Kidney (tissue), 13 donors: ENCODE measurements at regions not wholly inside any gene's neighbourhood (a gene's known extent, or its start where the extent isn't known, plus 50 kb on each side); places are given as distances from the start of the nearest gene placed in this dataset.

Experiments
- DNase-seq, 5 donors: peaks; one replicate each; pipeline ENCODE4 v3.0.0-alpha.2; 2013 to 2020
- FAIRE-seq: peaks from 2 replicates; lab custom pipeline; 2012; peaks lifted over from hg19 to GRCh38; lab: Jason Lieb, UNC
- H3K27ac ChIP-seq, 2 donors: one replicate each; pipeline ENCODE4 v1.7.0; 2013; ENCODE audit warnings: low read depth in 2 of 2, low read length in 2 of 2, inconsistent platforms in 1 of 2
- H3K27me3 ChIP-seq: one replicate; pipeline ENCODE4 v1.7.1; 2013; ENCODE audit warnings: low read length, inconsistent platforms; ENCODE audit not compliant: control insufficient read depth, insufficient read depth
- H3K36me3 ChIP-seq, 3 donors: one replicate each; pipeline versions ENCODE4 v1.7.0 to v1.7.1; 2013; ENCODE audit warnings: low read length in 3 of 3, control low read depth in 1 of 3, inconsistent platforms in 1 of 3; ENCODE audit not compliant: insufficient read depth in 3 of 3, control insufficient read depth in 2 of 3
- H3K4me1 ChIP-seq, 3 donors: one replicate each; pipeline versions ENCODE4 v1.7.0 to v1.7.1; 2013; ENCODE audit warnings: low read length in 3 of 3, inconsistent platforms in 1 of 3, low read depth in 1 of 3; ENCODE audit not compliant: control insufficient read depth in 2 of 3, insufficient read depth in 2 of 3
- H3K4me3 ChIP-seq, 3 donors: one replicate each; pipeline versions ENCODE4 v1.7.0 to v1.8.1; 2013; ENCODE audit warnings: low read length in 3 of 3, control low read depth in 1 of 3, inconsistent platforms in 1 of 3
- H3K9ac ChIP-seq, 3 donors: one replicate each; pipeline versions ENCODE4 v1.7.0 to v1.7.1; 2013; ENCODE audit warnings: low read length in 3 of 3, control low read depth in 1 of 3, inconsistent platforms in 1 of 3
- H3K9me3 ChIP-seq, 3 donors: one replicate each; pipeline versions ENCODE4 v1.7.0 to v1.7.1; 2013; ENCODE audit warnings: low read length in 3 of 3, control low read depth in 1 of 3, inconsistent platforms in 1 of 3; ENCODE audit not compliant: control insufficient read depth in 2 of 3, insufficient read depth in 1 of 3
- intact Hi-C: fragments of 100-400 bp; cut with DNase I; formaldehyde crosslinking; loops from one replicate; pipeline ENCODE4 v1.11.1; 2022
- TF ChIP-seq, protein P1 (sequence below): IDR thresholded peaks from 3 replicates; pipeline ENCODE4 v1.5.1; 2012; ENCODE audit warnings: mild to moderate bottlenecking, moderate library complexity, borderline replicate concordance; ENCODE audit not compliant: insufficient read depth; ENCODE audit errors: extremely low read depth
- donor health status: control.
- donor health status: control.
- donor health status: control.
- donor health status: control.
- donor health status: control.
- donor health status: DM: yes; HTN: yes; CAD: no.
- donor health status: Normal renal cell carcinoma (clear cell type).

DNA sequence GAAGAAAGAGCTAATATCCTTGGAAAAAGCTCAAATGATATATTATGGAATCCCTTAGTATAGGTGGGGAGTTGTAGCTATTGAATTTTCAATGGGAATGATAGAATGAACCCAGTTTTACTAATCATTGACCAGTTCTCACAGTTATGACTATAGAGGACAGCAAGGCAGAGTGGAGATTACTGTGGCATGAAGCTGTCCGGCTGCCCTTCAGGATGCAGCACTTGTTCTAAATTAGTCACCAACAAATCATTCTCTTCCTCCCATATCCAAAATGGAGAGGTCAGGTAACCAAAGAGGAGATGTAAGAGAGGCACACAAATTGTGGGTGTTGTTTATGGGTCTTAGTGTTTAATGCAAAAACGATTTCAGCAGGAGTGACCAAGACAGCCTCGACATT, 1490.0 kb upstream of the MIR17HG start:
- Histone ChIP-seq H3K9ac (no peak overlapping the region), H3K27ac (no peak overlapping the region), H3K27me3 (no peaks in the 10 kb centered on the region), H3K4me3 (no peak overlapping the region), H3K9me3 (no peaks in the 10 kb centered on the region), H3K36me3 (no peaks in the 10 kb centered on the region), H3K4me1 (no peaks in the 10 kb centered on the region)
- FAIRE-seq (no peak), DNase-seq (no peak)
- intact Hi-C loops, result no loop called here
- TF ChIP-seq, protein P1, sequence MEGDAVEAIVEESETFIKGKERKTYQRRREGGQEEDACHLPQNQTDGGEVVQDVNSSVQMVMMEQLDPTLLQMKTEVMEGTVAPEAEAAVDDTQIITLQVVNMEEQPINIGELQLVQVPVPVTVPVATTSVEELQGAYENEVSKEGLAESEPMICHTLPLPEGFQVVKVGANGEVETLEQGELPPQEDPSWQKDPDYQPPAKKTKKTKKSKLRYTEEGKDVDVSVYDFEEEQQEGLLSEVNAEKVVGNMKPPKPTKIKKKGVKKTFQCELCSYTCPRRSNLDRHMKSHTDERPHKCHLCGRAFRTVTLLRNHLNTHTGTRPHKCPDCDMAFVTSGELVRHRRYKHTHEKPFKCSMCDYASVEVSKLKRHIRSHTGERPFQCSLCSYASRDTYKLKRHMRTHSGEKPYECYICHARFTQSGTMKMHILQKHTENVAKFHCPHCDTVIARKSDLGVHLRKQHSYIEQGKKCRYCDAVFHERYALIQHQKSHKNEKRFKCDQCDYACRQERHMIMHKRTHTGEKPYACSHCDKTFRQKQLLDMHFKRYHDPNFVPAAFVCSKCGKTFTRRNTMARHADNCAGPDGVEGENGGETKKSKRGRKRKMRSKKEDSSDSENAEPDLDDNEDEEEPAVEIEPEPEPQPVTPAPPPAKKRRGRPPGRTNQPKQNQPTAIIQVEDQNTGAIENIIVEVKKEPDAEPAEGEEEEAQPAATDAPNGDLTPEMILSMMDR, result no peak

DNA sequence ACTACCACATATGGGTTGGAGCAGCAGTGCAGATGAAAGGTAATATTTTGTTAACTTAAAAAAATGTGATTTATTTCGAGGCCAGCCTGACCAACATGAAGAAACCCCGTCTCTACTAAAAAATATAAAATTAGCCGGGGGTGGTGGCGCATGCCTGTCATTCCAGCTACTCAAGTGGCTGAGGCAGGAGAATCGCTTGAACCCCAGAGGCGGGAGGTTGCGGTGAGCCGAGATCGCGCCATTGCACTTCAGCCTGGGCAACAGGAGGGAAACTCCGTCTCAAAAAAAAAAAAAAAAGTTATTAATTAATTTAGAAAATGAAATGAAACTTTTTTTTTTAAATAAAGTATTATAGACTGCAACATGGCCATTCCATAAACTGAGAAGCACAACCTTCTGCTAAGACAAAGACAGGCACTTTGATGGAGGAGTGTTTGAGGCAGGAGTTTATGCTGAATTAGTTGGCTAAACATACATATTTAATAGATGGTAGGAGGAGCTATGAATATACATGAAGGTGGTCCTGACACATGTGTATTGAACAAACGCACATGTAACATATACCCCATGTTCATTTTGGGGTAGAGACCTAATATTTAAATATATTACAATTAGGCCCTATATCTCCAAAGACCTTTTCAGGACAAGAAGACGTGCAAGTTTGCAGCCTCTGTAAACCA, 1485.3 kb upstream of the MIR17HG start:
- FAIRE-seq (no peak), DNase-seq (no peak)
- H3K27me3 ChIP-seq, result no peaks in the 10 kb centered on the region
- TF ChIP-seq, protein P1, result no peak
- H3K9ac ChIP-seq, result no peak overlapping the region
- H3K27ac ChIP-seq, result no peak overlapping the region
- H3K4me3 ChIP-seq, result no peak overlapping the region
- H3K4me1 ChIP-seq, result no peaks in the 10 kb centered on the region
- no peaks in the 10 kb centered on the region for H3K36me3 ChIP-seq
- no peaks in the 10 kb centered on the region for H3K9me3 ChIP-seq
- intact Hi-C loops, result no loop called here

DNA sequence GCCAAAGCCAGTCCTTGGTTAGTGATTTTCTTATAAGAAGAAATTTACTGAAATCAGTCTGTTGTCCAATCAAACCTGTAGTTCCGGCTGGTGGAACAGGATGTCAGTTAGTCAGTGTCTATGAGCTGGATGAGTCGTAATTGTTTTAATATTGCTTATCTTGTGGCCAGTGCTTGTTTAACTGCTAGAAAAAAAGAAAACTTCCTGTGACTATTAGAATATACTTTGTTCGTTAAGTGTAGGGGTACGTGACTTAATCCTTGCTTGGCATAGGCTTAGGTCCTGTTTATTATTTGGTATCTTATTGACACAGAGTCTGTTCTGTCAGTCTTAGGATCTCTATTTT, 1484.8 kb upstream of the MIR17HG start:
- no peaks in the 10 kb centered on the region for H3K36me3 ChIP-seq
- TF ChIP-seq, protein P1, result no peak
- no peak overlapping the region for H3K4me3 ChIP-seq
- H3K9me3 ChIP-seq, result no peaks in the 10 kb centered on the region
- no peak overlapping the region for H3K9ac ChIP-seq
- H3K27me3 ChIP-seq, result no peaks in the 10 kb centered on the region
- intact Hi-C loops, result no loop called here
- FAIRE-seq (no peak), DNase-seq (no peak)
- no peaks in the 10 kb centered on the region for H3K4me1 ChIP-seq
- no peak overlapping the region for H3K27ac ChIP-seq
